ENCODE measurements at regions not wholly inside any gene's neighbourhood (a gene's known extent, or its start where the extent isn't known, plus 50 kb on each side); places are given as distances from the start of the nearest gene placed in this dataset.

GRCh38 chr14:87629788-87630187 lies 363.2 kb downstream of the GALC start:
- no peaks in the 10 kb centered on the region for H3K79me2 ChIP-seq (ENCODE audit: insufficient read depth, low read length)
- no peaks in the 10 kb centered on the region for H3K36me3 ChIP-seq (ENCODE audit: insufficient read depth, low read length)
- TF ChIP-seq CTCF (IDR thresholded peaks at IDR 0.05; ENCODE audit: insufficient read depth, low read depth, low read length) = no peak
- no peak for TF ChIP-seq EZH2 (IDR thresholded peaks at IDR 0.05; ENCODE audit: insufficient read depth, low read length)
- H3K4me1 ChIP-seq (ENCODE audit: insufficient read depth, low read length) = peaks cover 7% of the 10 kb centered on the region
- H3K9ac ChIP-seq (ENCODE audit: low read length) = no peak overlapping the region
- H4K20me1 ChIP-seq (ENCODE audit: insufficient read depth, low read length) = no peaks in the 10 kb centered on the region
- no peak overlapping the region for H3K27ac ChIP-seq (ENCODE audit: low read depth, low read length)
- no peaks in the 10 kb centered on the region for H3K27me3 Mint-ChIP-seq (ENCODE audit: low read depth, unreplicated experiment)
- H3K36me3 Mint-ChIP-seq (ENCODE audit: low read depth, unreplicated experiment) = no peaks in the 10 kb centered on the region
- no peak for DNase-seq (ENCODE audit: low read depth)
- no peaks in the 10 kb centered on the region for H3K9me3 ChIP-seq (ENCODE audit: insufficient read depth, low read depth, low read length)
- H3K4me1 Mint-ChIP-seq (ENCODE audit: low read depth, unreplicated experiment) = peaks cover 39% of the 10 kb centered on the region
- no peak overlapping the region for H3K4me3 ChIP-seq (ENCODE audit: insufficient read depth, low read depth, low read length)
- no peak overlapping the region for H3K4me3 Mint-ChIP-seq (ENCODE audit: unreplicated experiment)
- FAIRE-seq = no peak
- no peak overlapping the region for H3K4me2 ChIP-seq (ENCODE audit: low read length)
- no peaks in the 10 kb centered on the region for H3K27me3 ChIP-seq (ENCODE audit: insufficient read depth, low read length)
- peak overlapping the region; percentile 69 for H3K27ac Mint-ChIP-seq (ENCODE audit: unreplicated experiment)
- H2AFZ ChIP-seq (ENCODE audit: low read depth, low read length) = no peak overlapping the region
- H3K9me3 Mint-ChIP-seq (ENCODE audit: unreplicated experiment) = no peaks in the 10 kb centered on the region

GRCh38 chr14:87628780-87629179 lies 364.2 kb downstream of the GALC start:
- Mint-ChIP-seq H3K9me3 (ENCODE audit: unreplicated experiment) (no peaks in the 10 kb centered on the region), H3K4me3 (ENCODE audit: unreplicated experiment) (no peak overlapping the region), H3K4me1 (ENCODE audit: low read depth, unreplicated experiment) (peaks cover 39% of the 10 kb centered on the region), H3K27me3 (ENCODE audit: low read depth, unreplicated experiment) (no peaks in the 10 kb centered on the region), H3K36me3 (ENCODE audit: low read depth, unreplicated experiment) (no peaks in the 10 kb centered on the region), H3K27ac (ENCODE audit: unreplicated experiment) (peak overlapping the region; percentile 97)
- Histone ChIP-seq H3K9me3 (ENCODE audit: insufficient read depth, low read depth, low read length) (no peaks in the 10 kb centered on the region), H3K79me2 (ENCODE audit: insufficient read depth, low read length) (no peaks in the 10 kb centered on the region), H3K9ac (ENCODE audit: low read length) (peak overlapping the region; percentile 64), H3K36me3 (ENCODE audit: insufficient read depth, low read length) (no peaks in the 10 kb centered on the region), H3K27me3 (ENCODE audit: insufficient read depth, low read length) (no peaks in the 10 kb centered on the region), H3K4me2 (ENCODE audit: low read length) (peak overlapping the region; percentile 27), H4K20me1 (ENCODE audit: insufficient read depth, low read length) (no peaks in the 10 kb centered on the region), H3K27ac (ENCODE audit: low read depth, low read length) (peak overlapping the region; percentile 77), H3K4me3 (ENCODE audit: insufficient read depth, low read depth, low read length) (no peak overlapping the region), H3K4me1 (ENCODE audit: insufficient read depth, low read length) (peaks cover 7% of the 10 kb centered on the region), H2AFZ (ENCODE audit: low read depth, low read length) (no peak overlapping the region)
- DNase-seq (ENCODE audit: low read depth) (peak; percentile 31), FAIRE-seq (no peak)
- no peak for TF ChIP-seq EZH2 (IDR thresholded peaks at IDR 0.05; ENCODE audit: insufficient read depth, low read length)
- TF ChIP-seq CTCF (IDR thresholded peaks at IDR 0.05; ENCODE audit: insufficient read depth, low read depth, low read length) = no peak

GRCh38 chr14:87628129-87628528 lies 364.9 kb downstream of the GALC start:
- Mint-ChIP-seq H3K27me3 (ENCODE audit: low read depth, unreplicated experiment) (no peaks in the 10 kb centered on the region), H3K9me3 (ENCODE audit: unreplicated experiment) (no peaks in the 10 kb centered on the region), H3K4me1 (ENCODE audit: low read depth, unreplicated experiment) (peaks cover 39% of the 10 kb centered on the region), H3K27ac (ENCODE audit: unreplicated experiment) (peak overlapping the region; percentile 97), H3K4me3 (ENCODE audit: unreplicated experiment) (no peak overlapping the region), H3K36me3 (ENCODE audit: low read depth, unreplicated experiment) (no peaks in the 10 kb centered on the region)
- Histone ChIP-seq H3K27me3 (ENCODE audit: insufficient read depth, low read length) (no peaks in the 10 kb centered on the region), H4K20me1 (ENCODE audit: insufficient read depth, low read length) (no peaks in the 10 kb centered on the region), H3K36me3 (ENCODE audit: insufficient read depth, low read length) (no peaks in the 10 kb centered on the region), H3K4me2 (ENCODE audit: low read length) (peak overlapping the region; percentile 43), H3K9ac (ENCODE audit: low read length) (peak overlapping the region; percentile 64), H3K79me2 (ENCODE audit: insufficient read depth, low read length) (no peaks in the 10 kb centered on the region), H3K9me3 (ENCODE audit: insufficient read depth, low read depth, low read length) (no peaks in the 10 kb centered on the region), H3K4me3 (ENCODE audit: insufficient read depth, low read depth, low read length) (no peak overlapping the region), H3K27ac (ENCODE audit: low read depth, low read length) (peak overlapping the region; percentile 77), H2AFZ (ENCODE audit: low read depth, low read length) (no peak overlapping the region), H3K4me1 (ENCODE audit: insufficient read depth, low read length) (peaks cover 7% of the 10 kb centered on the region)
- DNase-seq (ENCODE audit: low read depth) = peak; percentile 93
- no peak for FAIRE-seq
- TF ChIP-seq CTCF (IDR thresholded peaks at IDR 0.05; ENCODE audit: insufficient read depth, low read depth, low read length) (no peak), EZH2 (IDR thresholded peaks at IDR 0.05; ENCODE audit: insufficient read depth, low read length) (no peak)
